Uterus (tissue), 3 donors: ENCODE measurements at regions not wholly inside any gene's neighbourhood (a gene's known extent, or its start where the extent isn't known, plus 50 kb on each side); places are given as distances from the start of the nearest gene placed in this dataset.
"Not testable (repeated sequence)": the region's sequence is repeated elsewhere in the genome, so short reads cannot be mapped to it uniquely, and the experiment has no call there.

Source experiments
- DNase-seq, 2 donors: peaks; one replicate each; pipeline ENCODE4 v3.0.0-alpha.2; 2019 to 2020
- H3K27ac ChIP-seq, 2 donors: fragments of 200-600 bp; sonication (generic); 1 replicate in 1 of 2; 2 replicates in 1 of 2; pipeline ENCODE4 v1.5.1; 2016 to 2018
- H3K27me3 ChIP-seq, 2 donors: fragments of 200-600 bp; sonication (generic); one replicate each; pipeline ENCODE4 v1.5.1; 2018 to 2019; ENCODE audit warnings: control low read depth in 1 of 2
- H3K36me3 ChIP-seq, 2 donors: fragments of 200-600 bp; sonication (generic); one replicate each; pipeline ENCODE4 v1.5.1; 2019; ENCODE audit warnings: control low read depth in 1 of 2
- H3K4me1 ChIP-seq, 2 donors: fragments of 200-600 bp; sonication (generic); one replicate each; pipeline ENCODE4 v1.5.1; 2018 to 2019; ENCODE audit warnings: control low read depth in 1 of 2
- H3K4me3 ChIP-seq, 2 donors: fragments of 200-600 bp; sonication (generic); 1 replicate in 1 of 2; 2 replicates in 1 of 2; pipeline ENCODE4 v1.5.1; 2018 to 2019; ENCODE audit warnings: mild to moderate bottlenecking in 1 of 2
- H3K9me3 ChIP-seq, 2 donors: fragments of 200-600 bp; sonication (generic); one replicate each; pipeline ENCODE4 v1.5.1; 2019; ENCODE audit warnings: control low read depth in 1 of 2
- POLR2A ChIP-seq, 2 donors: fragments of 450-650 bp; IDR thresholded peaks; one replicate each; pipeline ENCODE4 v1.6.1; 2016; ENCODE audit warnings: antibody characterized with exemption in 2 of 2, mild to moderate bottlenecking in 1 of 2, moderate library complexity in 1 of 2
- intact Hi-C: fragments of 100-400 bp; cut with DNase I; formaldehyde crosslinking; loops from one replicate; pipeline ENCODE4 v1.15.1; 2023; ENCODE audit warnings: low total_unique reads
- TF ChIP-seq, protein P1 (sequence below), 4 experiments: fragments of 200-600 bp in 2 of 4; fragments of 450-650 bp in 2 of 4; sonication (generic) in 2 of 4; IDR thresholded peaks; one replicate each; pipeline ENCODE4 v1.5.1; 2016 to 2019; ENCODE audit warnings: antibody characterized with exemption in 4 of 4, mild to moderate bottlenecking in 2 of 4, moderate library complexity in 1 of 4
- donor health status: DM: yes; HTN: yes; CAD: no.

DNA sequence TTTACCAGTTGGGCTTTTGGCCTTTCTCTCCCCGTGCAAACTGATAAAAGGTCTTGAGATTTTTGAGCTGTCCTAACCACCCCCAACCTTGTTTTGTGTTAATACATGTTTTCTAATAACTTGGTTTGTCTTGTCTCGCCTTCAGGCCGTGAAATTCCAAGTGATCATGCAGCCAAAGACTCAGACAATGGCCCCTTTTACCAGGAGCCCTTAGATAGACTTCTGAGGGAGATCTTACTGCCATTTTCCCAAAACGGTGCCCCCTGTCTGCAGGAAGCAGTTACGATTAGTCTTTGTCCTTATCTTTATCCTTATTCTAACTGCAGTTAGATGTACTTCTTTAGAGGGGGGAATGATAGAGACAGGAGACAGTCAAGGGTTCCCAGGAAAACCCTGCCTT, 245.3 kb upstream of the HDX start:
- no peak overlapping the region for H3K4me3 ChIP-seq
- no peaks in the 10 kb centered on the region for H3K36me3 ChIP-seq
- H3K27me3 ChIP-seq = no peaks in the 10 kb centered on the region
- no peak overlapping the region for H3K27ac ChIP-seq
- no peak for TF ChIP-seq POLR2A (IDR thresholded peaks at IDR 0.05)
- TF ChIP-seq, protein P1, sequence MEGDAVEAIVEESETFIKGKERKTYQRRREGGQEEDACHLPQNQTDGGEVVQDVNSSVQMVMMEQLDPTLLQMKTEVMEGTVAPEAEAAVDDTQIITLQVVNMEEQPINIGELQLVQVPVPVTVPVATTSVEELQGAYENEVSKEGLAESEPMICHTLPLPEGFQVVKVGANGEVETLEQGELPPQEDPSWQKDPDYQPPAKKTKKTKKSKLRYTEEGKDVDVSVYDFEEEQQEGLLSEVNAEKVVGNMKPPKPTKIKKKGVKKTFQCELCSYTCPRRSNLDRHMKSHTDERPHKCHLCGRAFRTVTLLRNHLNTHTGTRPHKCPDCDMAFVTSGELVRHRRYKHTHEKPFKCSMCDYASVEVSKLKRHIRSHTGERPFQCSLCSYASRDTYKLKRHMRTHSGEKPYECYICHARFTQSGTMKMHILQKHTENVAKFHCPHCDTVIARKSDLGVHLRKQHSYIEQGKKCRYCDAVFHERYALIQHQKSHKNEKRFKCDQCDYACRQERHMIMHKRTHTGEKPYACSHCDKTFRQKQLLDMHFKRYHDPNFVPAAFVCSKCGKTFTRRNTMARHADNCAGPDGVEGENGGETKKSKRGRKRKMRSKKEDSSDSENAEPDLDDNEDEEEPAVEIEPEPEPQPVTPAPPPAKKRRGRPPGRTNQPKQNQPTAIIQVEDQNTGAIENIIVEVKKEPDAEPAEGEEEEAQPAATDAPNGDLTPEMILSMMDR (IDR thresholded peaks at IDR 0.05) = no peak
- intact Hi-C loops = no loop called here
- DNase-seq = no peak
- no peaks in the 10 kb centered on the region for H3K4me1 ChIP-seq
- no peaks in the 10 kb centered on the region for H3K9me3 ChIP-seq

DNA sequence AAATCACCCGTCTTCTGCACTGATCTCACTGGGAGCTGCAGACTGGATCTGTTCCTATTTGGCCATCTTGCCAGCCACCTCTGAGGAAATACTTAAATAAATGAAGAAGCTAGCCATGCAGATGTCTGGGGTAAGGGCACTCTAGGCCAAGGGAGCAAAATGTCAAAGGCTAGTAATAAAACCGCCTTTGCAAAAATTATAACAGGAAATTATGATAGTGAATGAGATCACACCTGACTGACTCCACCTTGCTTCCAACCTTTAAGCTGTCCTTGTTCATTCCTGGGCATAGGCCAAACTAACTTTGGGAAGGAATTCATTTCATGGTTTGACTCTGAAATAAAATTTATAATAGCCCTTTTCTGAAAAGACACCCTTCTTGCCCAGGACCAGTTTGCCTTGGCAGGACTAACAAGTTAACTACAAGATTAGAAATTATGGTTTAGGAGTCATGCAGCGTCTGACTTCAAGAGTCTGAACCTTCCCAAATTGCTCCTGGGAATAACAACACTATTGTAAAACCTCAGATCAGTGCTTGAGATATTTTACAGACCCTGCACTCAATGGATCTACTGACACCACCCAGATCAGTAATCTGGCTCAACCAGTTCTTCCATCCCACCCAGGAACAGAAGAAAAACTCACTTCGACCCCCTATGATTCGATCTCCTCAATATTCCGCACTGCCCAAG, 246.9 kb upstream of the HDX start:
- Histone ChIP-seq H3K36me3 (no peaks in the 10 kb centered on the region), H3K4me3 (no peak overlapping the region)
- TF ChIP-seq POLR2A (IDR thresholded peaks at IDR 0.05) = no peak
- TF ChIP-seq, protein P1 (IDR thresholded peaks at IDR 0.05) = no peak

DNA sequence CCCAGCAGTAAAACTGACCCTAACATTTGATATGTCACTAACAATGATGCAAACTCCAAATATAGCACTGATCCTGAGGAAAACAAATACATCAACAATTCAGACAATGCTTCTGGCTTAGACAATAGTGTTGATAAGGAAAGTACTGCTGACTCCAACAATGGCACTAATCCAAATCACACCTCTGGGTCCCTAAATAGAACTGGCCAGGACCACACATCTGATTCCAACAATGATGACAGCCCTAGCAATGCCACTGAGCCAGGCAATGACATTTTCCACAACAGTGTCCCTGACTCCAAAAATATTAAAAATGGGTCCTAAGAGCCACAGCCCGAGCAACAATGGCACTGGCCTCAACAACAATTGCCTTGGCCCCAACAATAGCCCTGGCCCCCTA, 243.1 kb upstream of the APOOL start:
- no peaks in the 10 kb centered on the region for H3K4me1 ChIP-seq
- intact Hi-C loops = no loop called here
- DNase-seq = no peak
- H3K27me3 ChIP-seq = no peaks in the 10 kb centered on the region
- H3K27ac ChIP-seq = no peak overlapping the region
- no peaks in the 10 kb centered on the region for H3K36me3 ChIP-seq
- no peak for TF ChIP-seq POLR2A (IDR thresholded peaks at IDR 0.05)
- TF ChIP-seq, protein P1 (IDR thresholded peaks at IDR 0.05) = no peak
- no peak overlapping the region for H3K4me3 ChIP-seq
- no peaks in the 10 kb centered on the region for H3K9me3 ChIP-seq

More for the DNA sequence above, 246.9 kb upstream of the HDX start:
- intact Hi-C loops = no loop called here
- no peak for DNase-seq
- no peaks in the 10 kb centered on the region for H3K27me3 ChIP-seq
- H3K27ac ChIP-seq = no peak overlapping the region
- no peaks in the 10 kb centered on the region for H3K4me1 ChIP-seq
- no peaks in the 10 kb centered on the region for H3K9me3 ChIP-seq

DNA sequence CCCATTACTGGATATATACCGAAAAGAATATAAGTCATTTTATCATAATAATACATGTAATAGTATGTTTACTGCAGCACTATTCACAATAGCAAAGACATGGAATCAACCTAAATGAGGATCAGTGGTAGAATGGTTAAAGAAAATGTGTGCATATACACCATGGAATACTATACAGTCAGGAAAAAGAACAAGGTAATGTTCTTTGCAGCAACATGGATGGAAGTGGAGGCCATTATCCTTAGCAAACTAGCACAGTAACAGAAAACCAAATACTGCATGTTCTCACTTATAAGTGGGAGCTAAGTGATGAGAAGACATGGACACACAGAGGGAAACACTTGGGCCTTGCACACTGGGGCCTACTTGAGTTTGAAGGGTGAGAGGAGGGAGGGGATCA, 207.4 kb upstream of the APOOL start:
- no peaks in the 10 kb centered on the region for H3K9me3 ChIP-seq
- H3K27ac ChIP-seq = no peak overlapping the region
- peaks cover 0 to 4% of the 10 kb centered on the region in 2 donors for H3K36me3 ChIP-seq
- intact Hi-C loops = no loop called here
- H3K4me3 ChIP-seq = no peak overlapping the region
- TF ChIP-seq, protein P1 (IDR thresholded peaks at IDR 0.05) = no peak
- TF ChIP-seq POLR2A (IDR thresholded peaks at IDR 0.05) = no peak
- DNase-seq = no peak
- H3K4me1 ChIP-seq = no peaks in the 10 kb centered on the region
- no peaks in the 10 kb centered on the region for H3K27me3 ChIP-seq

DNA sequence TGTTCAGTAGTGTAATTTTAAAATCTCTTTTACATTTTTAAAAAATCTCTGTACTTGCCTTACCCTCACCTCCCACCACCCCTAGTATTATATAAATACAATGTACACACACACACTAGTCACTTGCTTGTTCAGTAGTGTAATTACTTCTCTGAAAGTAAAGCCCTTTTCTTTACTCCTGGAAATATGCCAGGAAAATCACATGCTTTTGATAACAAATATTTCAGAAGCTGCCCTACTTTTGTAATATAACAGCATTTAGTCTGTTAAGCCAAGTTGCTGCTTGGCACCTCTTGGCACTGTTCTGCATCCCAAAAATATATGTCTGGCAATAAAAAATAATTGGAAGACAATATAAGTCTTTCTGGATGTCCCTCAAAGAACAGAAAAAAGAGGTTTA, 172.8 kb upstream of the APOOL start:
- intact Hi-C loops = no loop called here
- Histone ChIP-seq H3K36me3 (no peaks in the 10 kb centered on the region), H3K9me3 (no peaks in the 10 kb centered on the region)

DNA sequence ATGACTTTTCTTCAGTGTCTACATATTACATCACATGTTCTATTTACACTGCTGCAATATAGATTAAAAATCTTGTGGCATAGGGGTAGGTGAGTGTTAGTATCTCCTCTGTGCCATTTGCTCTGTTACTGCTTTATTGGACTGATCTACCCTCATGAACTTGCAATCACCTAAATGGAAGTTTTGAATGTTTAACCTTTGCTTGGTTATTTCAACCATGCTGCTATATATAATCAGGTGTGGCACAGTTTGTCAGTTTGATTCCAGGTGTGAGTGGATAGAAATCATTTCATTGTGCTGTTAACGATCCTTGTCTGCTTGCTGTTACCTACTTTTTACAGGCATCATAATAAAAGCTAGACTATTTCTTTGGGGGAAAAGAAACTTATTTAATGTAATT, 157.1 kb upstream of the APOOL start:
- H3K9me3 ChIP-seq, H3K4me1 ChIP-seq, DNase-seq, intact Hi-C loops, H3K27ac ChIP-seq, H3K27me3 ChIP-seq, H3K4me3 ChIP-seq, H3K36me3 ChIP-seq: not testable (repeated sequence)

More for the DNA sequence above, 172.8 kb upstream of the APOOL start:
- Histone ChIP-seq H3K27me3 (no peaks in the 10 kb centered on the region), H3K27ac (no peak overlapping the region), H3K4me1 (no peaks in the 10 kb centered on the region), H3K4me3 (no peak overlapping the region)
- no peak for DNase-seq
- TF ChIP-seq, protein P1 (IDR thresholded peaks at IDR 0.05) = no peak
- no peak for TF ChIP-seq POLR2A (IDR thresholded peaks at IDR 0.05)

DNA sequence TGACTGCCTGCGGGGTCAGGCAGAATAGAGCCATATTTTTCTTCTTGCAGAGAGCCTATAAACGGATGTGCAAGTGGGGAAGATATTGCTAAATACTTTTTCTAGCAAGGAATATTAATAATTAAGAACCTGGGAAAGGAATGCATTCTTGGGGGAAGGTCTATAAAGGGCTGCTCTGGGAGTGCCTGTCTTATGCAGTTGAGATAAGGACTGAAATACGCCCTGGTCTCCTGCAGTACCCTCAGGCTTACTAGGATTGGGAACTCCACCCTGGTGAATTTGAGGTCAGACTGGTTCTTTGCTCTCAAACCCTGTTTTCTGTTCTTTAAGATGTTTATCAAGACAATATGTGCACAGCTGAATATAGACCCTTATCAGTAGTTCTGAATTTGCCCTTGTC, 152.5 kb upstream of the APOOL start:
- H3K27ac ChIP-seq, H3K4me3 ChIP-seq, H3K9me3 ChIP-seq, H3K36me3 ChIP-seq, H3K4me1 ChIP-seq, H3K27me3 ChIP-seq, intact Hi-C loops, DNase-seq: not testable (repeated sequence)

DNA sequence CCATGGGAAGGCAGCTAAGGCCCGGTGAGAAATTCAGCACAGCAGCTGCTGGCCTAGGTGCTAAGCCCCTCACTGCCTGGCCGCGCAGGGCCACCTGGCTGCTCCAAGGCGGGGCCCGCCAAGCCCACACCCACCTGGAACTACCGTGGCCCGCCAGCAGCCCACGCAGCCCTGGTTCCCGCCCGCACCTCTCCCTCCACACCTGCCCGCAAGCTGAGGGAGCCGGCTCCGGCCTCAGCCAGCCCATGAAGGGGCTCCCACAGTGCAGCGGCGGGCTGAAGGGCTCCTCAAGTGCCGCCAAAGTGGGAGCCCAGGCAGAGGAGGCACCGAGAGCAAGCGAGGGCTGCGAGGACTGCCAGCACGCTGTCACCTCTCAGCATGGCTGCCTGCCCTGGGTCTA, 146.9 kb upstream of the APOOL start:
- H3K4me3 ChIP-seq, H3K4me1 ChIP-seq, intact Hi-C loops, H3K36me3 ChIP-seq, H3K27me3 ChIP-seq, H3K27ac ChIP-seq, DNase-seq, H3K9me3 ChIP-seq: not testable (repeated sequence)
